K562 (cell line): ENCODE measurements at regions not wholly inside any gene's neighbourhood (a gene's known extent, or its start where the extent isn't known, plus 50 kb on each side); places are given as distances from the start of the nearest gene placed in this dataset.

ENCODE experiments used
- ATAC-seq: fragments of 200-7000 bp; cut with Tn5 transposase; 3 replicates; pipeline ENCODE4 v1.9.1; 2020; ENCODE audit warnings: moderate library complexity
- BruUV-seq: library from RNA; stranded (reverse); fragments of 400-500 nt; replicated peaks from 2 replicates; lab custom pipeline; 2021; lab: Mats Ljungman, UMichigan
- CTCF ChIA-PET: fragments of 300-600 bp; formaldehyde crosslinking; extraction: SDS; loops from one replicate; lab custom pipeline; 2021; ENCODE audit warnings: low intra/inter-chr PET ratio; lab: Yijun Ruan, JAX
- POLR2A ChIA-PET: fragments of 300-600, 350-650 bp; sonication (Branson Sonifier 250); formaldehyde crosslinking; extraction: SDS; loops from one replicate; lab custom pipeline; 2021; ENCODE audit warnings: antibody characterized with exemption, inconsistent platforms; lab: Yijun Ruan, JAX
- DNase-seq, 4 experiments: peaks; one replicate each; pipeline versions ENCODE4 v3.0.0 to v3.0.0-alpha.2; 2011 to 2018; ENCODE audit warnings: low spot score in 3 of 4, mixed read lengths in 3 of 4; ENCODE audit errors: extremely low read depth in 1 of 4
- FAIRE-seq: peaks from 2 replicates; lab custom pipeline; 2011; peaks lifted over from hg19 to GRCh38; lab: Jason Lieb, UNC
- H2AFZ ChIP-seq: 2 replicates; pipeline ENCODE4 v1.6.0; 2011; ENCODE audit warnings: low read depth, low read length, control low read depth, inconsistent platforms
- H3K27ac ChIP-seq: fragments of 200-600 bp; 3 replicates; pipeline ENCODE4 v1.8.0; 2011; ENCODE audit warnings: low read depth, mild to moderate bottlenecking, control low read depth, inconsistent platforms, low read length, moderate library complexity, mixed read lengths; ENCODE audit errors: extremely low read depth
- H3K27me3 ChIP-seq, 2 experiments: fragments of 300-600 bp in 1 of 2; 2 replicates in 1 of 2; 3 replicates in 1 of 2; pipeline versions ENCODE4 v1.6.0 to v1.8.0; 2011; ENCODE audit warnings: inconsistent platforms in 2 of 2, low read length in 2 of 2, mild to moderate bottlenecking in 1 of 2, mixed read lengths in 1 of 2, moderate library complexity in 1 of 2; ENCODE audit not compliant: control insufficient read depth in 2 of 2, insufficient read depth in 2 of 2
- H3K36me3 ChIP-seq: fragments of 300-600 bp; 3 replicates; pipeline ENCODE4 v1.8.0; 2011; ENCODE audit warnings: mild to moderate bottlenecking, low read length, inconsistent platforms; ENCODE audit not compliant: control insufficient read depth, insufficient read depth
- H3K4me1 ChIP-seq, 2 experiments: fragments of 200-600 bp in 1 of 2; replicated peaks in 1 of 2; 2 replicates in 1 of 2; 3 replicates in 1 of 2; pipeline versions ENCODE4 v1.5.1 to v1.8.0; 2011; ENCODE audit warnings: inconsistent platforms in 2 of 2, low read length in 2 of 2, mild to moderate bottlenecking in 1 of 2, mixed read lengths in 1 of 2, moderate library complexity in 1 of 2; ENCODE audit not compliant: control insufficient read depth in 2 of 2, insufficient read depth in 2 of 2
- H3K4me2 ChIP-seq: 2 replicates; pipeline ENCODE4 v1.6.1; 2011; ENCODE audit warnings: low read length, control low read depth, inconsistent platforms, mixed read lengths; ENCODE audit not compliant: insufficient read depth
- H3K4me3 ChIP-seq: fragments of 200-600 bp; sonication (generic), shearing (Covaris generic); 2 replicates; pipeline ENCODE4 v1.5.1; 2016; ENCODE audit warnings: control low read depth, inconsistent platforms
- H3K79me2 ChIP-seq: fragments of 200-600 bp; 3 replicates; pipeline ENCODE4 v1.8.0; 2011; ENCODE audit warnings: low read length, inconsistent platforms; ENCODE audit not compliant: control insufficient read depth, insufficient read depth
- H3K9ac ChIP-seq, 2 experiments: 2 replicates each; pipeline versions ENCODE4 v1.6.0 to v1.6.1; 2011; ENCODE audit warnings: low read depth in 2 of 2, low read length in 2 of 2, control low read depth in 1 of 2, inconsistent platforms in 1 of 2, mild to moderate bottlenecking in 1 of 2, mixed read lengths in 1 of 2; ENCODE audit not compliant: insufficient read depth in 1 of 2
- H3K9me1 ChIP-seq: one replicate; pipeline ENCODE4 v1.6.0; 2011; ENCODE audit warnings: inconsistent platforms, mild to moderate bottlenecking, low read length, moderate library complexity; ENCODE audit not compliant: control insufficient read depth, insufficient read depth
- H3K9me3 ChIP-seq: replicated peaks from 2 replicates; pipeline ENCODE4 v1.5.1; 2011; ENCODE audit warnings: low read depth, low read length, inconsistent platforms; ENCODE audit not compliant: control insufficient read depth, insufficient read depth
- H4K20me1 ChIP-seq: replicated peaks from 2 replicates; pipeline ENCODE4 v1.6.1; 2011; ENCODE audit warnings: low read length, inconsistent platforms, mixed read lengths; ENCODE audit not compliant: control insufficient read depth, insufficient read depth
- CEBPG ChIP-seq, 3 experiments: fragments of 200-800 bp in 1 of 3; sonication (Bioruptor generic) in 1 of 3; sonication (generic) in 1 of 3; formaldehyde crosslinking in 1 of 3; IDR thresholded peaks in 2 of 3; conservative IDR thresholded peaks in 1 of 3; 2 replicates each; pipeline versions ENCODE4 v1.6.1 to v1.8.0; 2016 to 2022; ENCODE audit warnings: missing compliant biosample characterization in 2 of 3, missing genetic modification characterization in 2 of 3, mild to moderate bottlenecking in 1 of 3, missing genetic modification reagents in 1 of 3
- GABPA ChIP-seq: fragments of 200-800 bp; sonication (Bioruptor generic); conservative IDR thresholded peaks from 2 replicates; pipeline ENCODE4 v1.6.1; 2016; ENCODE audit warnings: low read depth, missing genetic modification characterization, missing compliant biosample characterization
- GTF3C2 ChIP-seq: IDR thresholded peaks from 3 replicates; pipeline ENCODE4 v1.6.1; 2011; ENCODE audit warnings: borderline replicate concordance, mild to moderate bottlenecking, moderate library complexity; ENCODE audit not compliant: insufficient read length; ENCODE audit errors: extremely low read depth
- WGBS: fragments of 100-300 bp; shearing (Covaris generic); methylation state at CpG from one replicate; pipeline ENCODE4 v1.1.6; 2016; ENCODE audit warnings: low coverage, mixed read lengths; ENCODE audit not compliant: insufficient coverage; ENCODE audit errors: missing lambda C conversion rate; 5-methylcytosine and 5-hydroxymethylcytosine counted together
- in situ Hi-C: fragments of 300-500 bp; cut with MboI; formaldehyde crosslinking; loops from 4 replicates; pipeline ENCODE4 v1.15.0; 2018; ENCODE audit warnings: inconsistent platforms, mixed read lengths
- intact Hi-C: fragments of 100-400 bp; cut with micrococcal nuclease; formaldehyde crosslinking; loops from 2 replicates; pipeline ENCODE4 v1.14.2; 2022

- FAIRE-seq: no peak
- Histone ChIP-seq H3K36me3 (no peaks in the 10 kb centered on the region), H3K9ac (no peak overlapping the region), H3K4me3 (no peak overlapping the region), H3K27me3 (peaks cover 12 to 19% of the 10 kb centered on the region in 2 experiments; a peak in 4 of 5 replicates), H3K9me1 (no peaks in the 10 kb centered on the region), H2AFZ (no peak overlapping the region), H3K9me3 (no peaks in the 10 kb centered on the region), H3K79me2 (no peaks in the 10 kb centered on the region), H3K4me1 (peaks cover 0 to 9% of the 10 kb centered on the region in 2 experiments; a peak in 2 of 5 replicates), H3K27ac (no peak overlapping the region), H4K20me1 (no peaks in the 10 kb centered on the region), H3K4me2 (no peak overlapping the region)
- BruUV-seq: no TSS peak
- DNase-seq: no peak
- intact Hi-C loops: no loop called here
- POLR2A ChIA-PET: interaction anchor here (0.8 kb wide), 1 partner anchor 9 kb away, joined by 3 read pairs; no protein-coding TSS in a partner anchor
- CTCF ChIA-PET: no interaction called here
- TF ChIP-seq CEBPG (CRISPR knock-in tag; IDR thresholded peaks at IDR 0.05) (no peak), CEBPG (tag; conservative IDR thresholded peaks at IDR 0.05 in 1 of 2, IDR thresholded peaks at IDR 0.05 in 1 of 2) (peak in 1 of 2 experiments; percentile 41; a peak in 1 of 4 replicates), GABPA (tag) (0 out of 2 replicates have a peak, but pooled peaks have one; percentile 20), GTF3C2 (no peak)
- WGBS: 15% methylated on average over 7 of the region's 8 CpGs
- in situ Hi-C loops: no loop called here
- ATAC-seq: no peak
Measured at GRCh38 chr1:121516234-121516967, 331.6 kb downstream of the SRGAP2C start.
